Ascending aorta (tissue), 2 donors: ENCODE measurements at regions not wholly inside any gene's neighbourhood (a gene's known extent, or its start where the extent isn't known, plus 50 kb on each side); places are given as distances from the start of the nearest gene placed in this dataset.

Source experiments
- DNase-seq, 2 donors: peaks; one replicate each; pipeline ENCODE4 v3.0.0-alpha.2; 2019; ENCODE audit warnings: low spot score in 2 of 2
- H3K27ac ChIP-seq, 2 donors: fragments of 200-600 bp; sonication (generic); one replicate each; pipeline ENCODE4 v1.5.1; 2016 to 2017; ENCODE audit warnings: mild to moderate bottlenecking in 1 of 2
- H3K27me3 ChIP-seq: fragments of 200-600 bp; sonication (generic); one replicate; pipeline ENCODE4 v1.5.1; 2017
- H3K36me3 ChIP-seq, 2 donors: fragments of 200-600 bp; sonication (generic); one replicate each; pipeline ENCODE4 v1.5.1; 2016
- H3K4me1 ChIP-seq, 2 donors: fragments of 200-600 bp; sonication (generic); one replicate each; pipeline ENCODE4 v1.5.1; 2016 to 2017; ENCODE audit warnings: mild to moderate bottlenecking in 1 of 2
- H3K4me3 ChIP-seq, 2 donors: fragments of 200-600 bp; sonication (generic); one replicate each; pipeline ENCODE4 v1.5.1; 2016 to 2017; ENCODE audit warnings: mild to moderate bottlenecking in 1 of 2
- H3K9me3 ChIP-seq, 2 donors: fragments of 200-600 bp; sonication (generic); one replicate each; pipeline ENCODE4 v1.5.1; 2016
- CTCF ChIP-seq, 3 experiments: fragments of 200-600 bp in 2 of 3; fragments of 450-650 bp in 1 of 3; sonication (generic) in 2 of 3; IDR thresholded peaks; one replicate each; pipeline ENCODE4 v1.5.1; 2016 to 2019; ENCODE audit warnings: antibody characterized with exemption in 3 of 3, mild to moderate bottlenecking in 1 of 3, moderate library complexity in 1 of 3
- intact Hi-C: fragments of 100-400 bp; cut with DNase I; formaldehyde crosslinking; loops from one replicate; pipeline ENCODE4 v1.15.1; 2023

GRCh38 chrX:114127411-114128025 lies 456.4 kb upstream of the HTR2C start:
- DNase-seq = no peak
- Histone ChIP-seq H3K36me3 (no peaks in the 10 kb centered on the region), H3K4me1 (no peaks in the 10 kb centered on the region), H3K27me3 (no peaks in the 10 kb centered on the region), H3K27ac (no peak overlapping the region), H3K9me3 (no peaks in the 10 kb centered on the region), H3K4me3 (no peak overlapping the region)
- no peak for TF ChIP-seq CTCF (IDR thresholded peaks at IDR 0.05)
- intact Hi-C loops = no loop called here

GRCh38 chrX:114127005-114127404 lies 456.9 kb upstream of the HTR2C start:
- DNase-seq = no peak
- Histone ChIP-seq H3K4me1 (no peaks in the 10 kb centered on the region), H3K9me3 (no peaks in the 10 kb centered on the region), H3K27ac (no peak overlapping the region), H3K4me3 (no peak overlapping the region), H3K27me3 (no peaks in the 10 kb centered on the region), H3K36me3 (no peaks in the 10 kb centered on the region)
- intact Hi-C loops = no loop called here
- no peak for TF ChIP-seq CTCF (IDR thresholded peaks at IDR 0.05)

GRCh38 chrX:114101081-114101480 lies 482.8 kb upstream of the HTR2C start:
- Histone ChIP-seq H3K27ac (no peak overlapping the region), H3K4me1 (no peaks in the 10 kb centered on the region), H3K4me3 (no peak overlapping the region), H3K36me3 (no peaks in the 10 kb centered on the region), H3K27me3 (no peaks in the 10 kb centered on the region), H3K9me3 (no peaks in the 10 kb centered on the region)
- no peak for TF ChIP-seq CTCF (IDR thresholded peaks at IDR 0.05)
- DNase-seq = no peak
- intact Hi-C loops = no loop called here

- peaks cover 0 to under 1% of the 10 kb centered on the region in 2 donors for H3K9me3 ChIP-seq
- no peaks in the 10 kb centered on the region for H3K36me3 ChIP-seq
- no peaks in the 10 kb centered on the region for H3K27me3 ChIP-seq
- no peak for DNase-seq
- H3K27ac ChIP-seq = no peak overlapping the region
- intact Hi-C loops = no loop called here
- H3K4me1 ChIP-seq = no peaks in the 10 kb centered on the region
- no peak for TF ChIP-seq CTCF (IDR thresholded peaks at IDR 0.05)
- no peak overlapping the region for H3K4me3 ChIP-seq
These were observed 486.0 kb upstream of the HTR2C start for GRCh38 chrX:114097866-114098265.

GRCh38 chrX:114097427-114097826 lies 486.5 kb upstream of the HTR2C start:
- TF ChIP-seq CTCF (IDR thresholded peaks at IDR 0.05) = no peak
- intact Hi-C loops = no loop called here
- no peak for DNase-seq
- Histone ChIP-seq H3K4me1 (no peaks in the 10 kb centered on the region), H3K36me3 (no peaks in the 10 kb centered on the region), H3K4me3 (no peak overlapping the region), H3K27ac (no peak overlapping the region), H3K27me3 (no peaks in the 10 kb centered on the region), H3K9me3 (peaks cover 0 to 5% of the 10 kb centered on the region in 2 donors)

- no peak for DNase-seq
- Histone ChIP-seq H3K4me1 (no peaks in the 10 kb centered on the region), H3K27me3 (no peaks in the 10 kb centered on the region), H3K4me3 (no peak overlapping the region), H3K36me3 (no peaks in the 10 kb centered on the region), H3K27ac (no peak overlapping the region), H3K9me3 (peaks cover 0 to 8% of the 10 kb centered on the region in 2 donors)
- intact Hi-C loops = no loop called here
- TF ChIP-seq CTCF (IDR thresholded peaks at IDR 0.05) = no peak
These were observed 488.1 kb upstream of the HTR2C start for GRCh38 chrX:114095789-114096188.
